HEK293 (cell line): ENCODE measurements at regions not wholly inside any gene's neighbourhood (a gene's known extent, or its start where the extent isn't known, plus 50 kb on each side); places are given as distances from the start of the nearest gene placed in this dataset.
A peak's percentile ranks its signal among the peaks of the same experiment; 100 is the strongest.

ENCODE experiments used
- CTCF ChIA-PET: fragments of 350-600 bp; formaldehyde crosslinking; extraction: SDS; loops from one replicate; lab custom pipeline; 2021; ENCODE audit warnings: antibody characterized with exemption; lab: Yijun Ruan, JAX
- POLR2A ChIA-PET: fragments of 300-600 bp; formaldehyde crosslinking; extraction: SDS; loops from one replicate; lab custom pipeline; 2020; ENCODE audit warnings: antibody characterized with exemption, inconsistent platforms; lab: Yijun Ruan, JAX
- H3K27ac ChIP-seq: fragments of 200-500 bp; sonication (Bioruptor generic); 2 replicates; pipeline ENCODE4 v1.5.1; 2014; ENCODE audit warnings: low read depth, low read length, control low read depth, inconsistent platforms; ENCODE audit errors: extremely low read depth
- H3K36me3 ChIP-seq, 2 experiments: fragments of 200-500 bp in 1 of 2; sonication (Bioruptor generic) in 1 of 2; 1 replicate in 1 of 2; 2 replicates in 1 of 2; pipeline ENCODE4 v1.5.1; 2014 to 2017; ENCODE audit warnings: inconsistent platforms in 2 of 2, low read length in 2 of 2; ENCODE audit not compliant: control insufficient read depth in 2 of 2, insufficient read depth in 1 of 2
- H3K4me1 ChIP-seq: fragments of 200-500 bp; sonication (Bioruptor generic); 2 replicates; pipeline ENCODE4 v1.5.1; 2014; ENCODE audit warnings: mild to moderate bottlenecking, low read length, inconsistent platforms; ENCODE audit not compliant: control insufficient read depth, insufficient read depth
- H3K4me3 ChIP-seq: 2 replicates; pipeline ENCODE4 v1.5.1; 2011; ENCODE audit warnings: low read depth, mild to moderate bottlenecking, control low read depth, low read length, moderate library complexity
- H3K9me3 ChIP-seq: fragments of 200-500 bp; sonication (Bioruptor generic); 2 replicates; pipeline ENCODE4 v1.5.1; 2014; ENCODE audit warnings: low read depth, low read length, inconsistent platforms; ENCODE audit not compliant: control insufficient read depth, insufficient read depth
- MYNN ChIP-seq: fragments of 450-650 bp; formaldehyde crosslinking; IDR thresholded peaks from 2 replicates; pipeline ENCODE4 v1.5.1; 2016; ENCODE audit warnings: missing biosample characterization, missing genetic modification characterization, borderline replicate concordance
- WT1 ChIP-seq: fragments of 450-650 bp; formaldehyde crosslinking; IDR thresholded peaks from 2 replicates; pipeline ENCODE4 v1.5.1; 2016; ENCODE audit warnings: missing biosample characterization, missing genetic modification characterization
- ZBTB20 ChIP-seq: fragments of 450-650 bp; formaldehyde crosslinking; IDR thresholded peaks from 2 replicates; pipeline ENCODE4 v1.5.1; 2016; ENCODE audit warnings: missing biosample characterization, missing genetic modification characterization
- ZFHX2 ChIP-seq: fragments of 450-650 bp; formaldehyde crosslinking; conservative IDR thresholded peaks from 2 replicates; pipeline ENCODE4 v1.5.1; 2016; ENCODE audit warnings: missing biosample characterization, missing genetic modification characterization
- ZNF132 ChIP-seq: fragments of 450-650 bp; formaldehyde crosslinking; IDR thresholded peaks from 2 replicates; pipeline ENCODE4 v1.5.1; 2017; ENCODE audit warnings: missing biosample characterization, missing genetic modification characterization, borderline replicate concordance
- ZNF211 ChIP-seq: fragments of 450-650 bp; formaldehyde crosslinking; IDR thresholded peaks from 2 replicates; pipeline ENCODE4 v1.5.1; 2016; ENCODE audit warnings: low read depth, missing biosample characterization, missing genetic modification characterization
- ZNF239 ChIP-seq: fragments of 450-650 bp; formaldehyde crosslinking; IDR thresholded peaks from 2 replicates; pipeline ENCODE4 v1.5.1; 2016; ENCODE audit warnings: missing biosample characterization, missing genetic modification characterization
- ZNF24 ChIP-seq: fragments of 450-650 bp; formaldehyde crosslinking; IDR thresholded peaks from 2 replicates; pipeline ENCODE4 v1.5.1; 2016; ENCODE audit warnings: missing biosample characterization, missing genetic modification characterization
- ZNF274 ChIP-seq, 2 experiments: fragments of 200-500 bp in 1 of 2; fragments of 450-650 bp in 1 of 2; sonication (Bioruptor generic) in 1 of 2; formaldehyde crosslinking in 1 of 2; IDR thresholded peaks; 2 replicates each; pipeline versions ENCODE4 v1.5.1 to v1.6.1; 2014 to 2016; ENCODE audit warnings: borderline replicate concordance in 1 of 2, inconsistent platforms in 1 of 2, low read length in 1 of 2, missing biosample characterization in 1 of 2, missing genetic modification characterization in 1 of 2
- ZNF366 ChIP-seq: fragments of 450-650 bp; formaldehyde crosslinking; conservative IDR thresholded peaks from 2 replicates; pipeline ENCODE4 v1.5.1; 2016; ENCODE audit warnings: missing biosample characterization, missing genetic modification characterization
- ZNF529 ChIP-seq: fragments of 450-650 bp; formaldehyde crosslinking; IDR thresholded peaks from 2 replicates; pipeline ENCODE4 v1.5.1; 2017; ENCODE audit warnings: missing genetic modification characterization, missing biosample characterization; ENCODE audit not compliant: insufficient replicate concordance
- ZNF544 ChIP-seq: fragments of 450-650 bp; formaldehyde crosslinking; IDR thresholded peaks from 2 replicates; pipeline ENCODE4 v1.5.0; 2017; ENCODE audit warnings: missing biosample characterization, missing genetic modification characterization
- ZNF548 ChIP-seq: fragments of 450-650 bp; formaldehyde crosslinking; IDR thresholded peaks from 2 replicates; pipeline ENCODE4 v1.5.1; 2016; ENCODE audit warnings: missing biosample characterization, missing genetic modification characterization
- ZNF549 ChIP-seq: fragments of 450-650 bp; IDR thresholded peaks from 2 replicates; pipeline ENCODE4 v1.5.1; 2018; ENCODE audit warnings: missing biosample characterization, missing genetic modification characterization, mild to moderate bottlenecking, inconsistent platforms, moderate library complexity
- ZNF558 ChIP-seq: fragments of 450-650 bp; formaldehyde crosslinking; IDR thresholded peaks from 2 replicates; pipeline ENCODE4 v1.5.1; 2016; ENCODE audit warnings: missing biosample characterization, missing genetic modification characterization
- ZNF837 ChIP-seq: fragments of 450-650 bp; formaldehyde crosslinking; IDR thresholded peaks from 2 replicates; pipeline ENCODE4 v1.5.1; 2016; ENCODE audit warnings: missing biosample characterization, missing genetic modification characterization
- ZSCAN16 ChIP-seq: fragments of 450-650 bp; formaldehyde crosslinking; IDR thresholded peaks from 2 replicates; pipeline ENCODE4 v1.5.1; 2016; ENCODE audit warnings: missing biosample characterization, missing genetic modification characterization
- TF ChIP-seq, protein P1 (sequence below): fragments of 450-650 bp; formaldehyde crosslinking; IDR thresholded peaks from 2 replicates; pipeline ENCODE4 v1.5.1; 2016; ENCODE audit warnings: missing biosample characterization, missing genetic modification characterization
- TF ChIP-seq, protein P2 (sequence below): fragments of 450-650 bp; formaldehyde crosslinking; IDR thresholded peaks from 2 replicates; pipeline ENCODE4 v1.5.1; 2016; ENCODE audit warnings: missing biosample characterization, missing genetic modification characterization
- TF ChIP-seq, protein P3 (sequence below): fragments of 450-650 bp; formaldehyde crosslinking; IDR thresholded peaks from 2 replicates; pipeline ENCODE4 v1.5.1; 2016; ENCODE audit warnings: missing biosample characterization, missing genetic modification characterization
- TF ChIP-seq, protein P4 (sequence below): fragments of 450-650 bp; formaldehyde crosslinking; IDR thresholded peaks from 2 replicates; pipeline ENCODE4 v1.5.1; 2016; ENCODE audit warnings: missing biosample characterization, missing genetic modification characterization

- TF ChIP-seq, protein P1, sequence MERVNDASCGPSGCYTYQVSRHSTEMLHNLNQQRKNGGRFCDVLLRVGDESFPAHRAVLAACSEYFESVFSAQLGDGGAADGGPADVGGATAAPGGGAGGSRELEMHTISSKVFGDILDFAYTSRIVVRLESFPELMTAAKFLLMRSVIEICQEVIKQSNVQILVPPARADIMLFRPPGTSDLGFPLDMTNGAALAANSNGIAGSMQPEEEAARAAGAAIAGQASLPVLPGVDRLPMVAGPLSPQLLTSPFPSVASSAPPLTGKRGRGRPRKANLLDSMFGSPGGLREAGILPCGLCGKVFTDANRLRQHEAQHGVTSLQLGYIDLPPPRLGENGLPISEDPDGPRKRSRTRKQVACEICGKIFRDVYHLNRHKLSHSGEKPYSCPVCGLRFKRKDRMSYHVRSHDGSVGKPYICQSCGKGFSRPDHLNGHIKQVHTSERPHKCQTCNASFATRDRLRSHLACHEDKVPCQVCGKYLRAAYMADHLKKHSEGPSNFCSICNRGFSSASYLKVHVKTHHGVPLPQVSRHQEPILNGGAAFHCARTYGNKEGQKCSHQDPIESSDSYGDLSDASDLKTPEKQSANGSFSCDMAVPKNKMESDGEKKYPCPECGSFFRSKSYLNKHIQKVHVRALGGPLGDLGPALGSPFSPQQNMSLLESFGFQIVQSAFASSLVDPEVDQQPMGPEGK (tag by site-specific recombination), result peak; percentile 39; the same call in 1 of the 2 replicates
- no peak for TF ChIP-seq ZNF837 (tag by site-specific recombination)
- TF ChIP-seq ZNF558 (tag by site-specific recombination), result no peak
- peak; percentile 93 for TF ChIP-seq ZBTB20 (tag by site-specific recombination)
- TF ChIP-seq ZNF549, result no peak
- no peak for TF ChIP-seq ZNF544 (tag by site-specific recombination)
- peak; percentile 62 for TF ChIP-seq ZNF366 (tag by site-specific recombination)
- TF ChIP-seq MYNN (tag by site-specific recombination), result no peak
- TF ChIP-seq, protein P2, sequence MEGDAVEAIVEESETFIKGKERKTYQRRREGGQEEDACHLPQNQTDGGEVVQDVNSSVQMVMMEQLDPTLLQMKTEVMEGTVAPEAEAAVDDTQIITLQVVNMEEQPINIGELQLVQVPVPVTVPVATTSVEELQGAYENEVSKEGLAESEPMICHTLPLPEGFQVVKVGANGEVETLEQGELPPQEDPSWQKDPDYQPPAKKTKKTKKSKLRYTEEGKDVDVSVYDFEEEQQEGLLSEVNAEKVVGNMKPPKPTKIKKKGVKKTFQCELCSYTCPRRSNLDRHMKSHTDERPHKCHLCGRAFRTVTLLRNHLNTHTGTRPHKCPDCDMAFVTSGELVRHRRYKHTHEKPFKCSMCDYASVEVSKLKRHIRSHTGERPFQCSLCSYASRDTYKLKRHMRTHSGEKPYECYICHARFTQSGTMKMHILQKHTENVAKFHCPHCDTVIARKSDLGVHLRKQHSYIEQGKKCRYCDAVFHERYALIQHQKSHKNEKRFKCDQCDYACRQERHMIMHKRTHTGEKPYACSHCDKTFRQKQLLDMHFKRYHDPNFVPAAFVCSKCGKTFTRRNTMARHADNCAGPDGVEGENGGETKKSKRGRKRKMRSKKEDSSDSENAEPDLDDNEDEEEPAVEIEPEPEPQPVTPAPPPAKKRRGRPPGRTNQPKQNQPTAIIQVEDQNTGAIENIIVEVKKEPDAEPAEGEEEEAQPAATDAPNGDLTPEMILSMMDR (tag by site-specific recombination), result peak; percentile 79
- peak; percentile 40 for TF ChIP-seq WT1 (tag by site-specific recombination)
These were observed 75.8 kb upstream of the ZBED5 start (continued) for GRCh38 chr11:10933455-10934292.

- Histone ChIP-seq H3K36me3 (no peaks in the 10 kb centered on the region), H3K4me1 (no peaks in the 10 kb centered on the region), H3K9me3 (no peaks in the 10 kb centered on the region), H3K4me3 (no peak overlapping the region), H3K27ac (no peak overlapping the region)
- no peak for TF ChIP-seq ZNF211 (tag by site-specific recombination)
- no peak for TF ChIP-seq ZNF239 (tag by site-specific recombination)
- peak; percentile 72 for TF ChIP-seq ZBTB20 (tag by site-specific recombination)
- TF ChIP-seq, protein P3, sequence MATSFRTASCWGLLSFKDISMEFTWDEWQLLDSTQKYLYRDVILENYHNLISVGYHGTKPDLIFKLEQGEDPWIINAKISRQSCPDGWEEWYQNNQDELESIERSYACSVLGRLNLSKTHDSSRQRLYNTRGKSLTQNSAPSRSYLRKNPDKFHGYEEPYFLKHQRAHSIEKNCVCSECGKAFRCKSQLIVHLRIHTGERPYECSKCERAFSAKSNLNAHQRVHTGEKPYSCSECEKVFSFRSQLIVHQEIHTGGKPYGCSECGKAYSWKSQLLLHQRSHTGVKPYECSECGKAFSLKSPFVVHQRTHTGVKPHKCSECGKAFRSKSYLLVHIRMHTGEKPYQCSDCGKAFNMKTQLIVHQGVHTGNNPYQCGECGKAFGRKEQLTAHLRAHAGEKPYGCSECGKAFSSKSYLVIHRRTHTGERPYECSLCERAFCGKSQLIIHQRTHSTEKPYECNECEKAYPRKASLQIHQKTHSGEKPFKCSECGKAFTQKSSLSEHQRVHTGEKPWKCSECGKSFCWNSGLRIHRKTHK (tag by site-specific recombination), result no peak
- ChIA-PET CTCF (interaction anchor here (0.6 to 5.7 kb wide), 10 partner anchors 29 to 1034 kb away, joined by 3 to 150 read pairs (median 4); partner anchors contain the start of gene ZBED5), POLR2A (interaction anchor here (2.5 to 2.8 kb wide), 2 partner anchors 75 to 124 kb away, joined by 17 to 71 read pairs; partner anchors contain the start of genes EIF4G2 and ZBED5)
These were observed 75.1 kb upstream of the ZBED5 start for GRCh38 chr11:10932976-10933375.

DNA sequence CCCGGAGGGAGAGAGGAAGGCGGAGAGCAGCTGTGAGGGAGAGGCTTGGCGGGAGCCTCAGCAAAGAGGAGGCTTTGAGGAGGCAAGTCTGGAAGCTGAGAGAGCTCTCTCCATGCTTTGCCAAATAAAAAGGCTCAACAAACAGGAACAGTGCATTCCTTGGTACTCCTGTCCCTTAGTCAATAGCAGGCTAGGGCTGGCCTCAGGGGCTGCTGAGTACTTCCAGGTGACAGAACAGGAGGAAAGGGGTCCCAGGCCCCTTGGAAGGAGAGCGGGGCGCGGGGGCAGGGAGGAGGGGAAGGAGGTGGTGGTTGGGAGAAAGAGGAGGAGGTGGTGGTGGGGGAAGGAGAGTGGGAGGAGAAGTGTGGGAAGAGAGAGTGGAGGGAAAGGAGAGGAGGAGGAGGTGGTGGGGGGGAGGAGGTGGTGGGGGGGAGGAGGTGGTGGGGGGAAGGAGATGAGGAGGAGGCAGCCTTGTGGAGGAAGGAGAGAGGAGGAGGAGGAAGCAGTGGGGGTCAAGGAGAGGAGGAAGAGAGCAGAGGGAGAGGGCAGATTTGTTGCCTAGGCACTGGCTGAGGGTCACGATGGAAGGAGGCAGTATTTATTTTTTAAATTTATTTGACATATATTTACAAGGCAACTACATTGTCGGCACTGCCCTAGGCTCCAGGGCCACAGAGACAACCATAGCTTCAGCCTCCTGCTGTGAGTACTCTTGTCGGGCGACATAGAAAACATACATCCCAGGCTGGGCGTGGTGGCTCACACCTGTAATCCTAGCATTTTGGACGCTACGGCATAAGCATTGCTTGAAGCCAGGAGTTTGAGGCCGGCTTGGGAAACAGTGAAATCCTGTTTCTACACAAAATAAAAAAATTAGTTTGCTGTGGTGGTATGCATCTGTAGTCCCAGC is 74.2 kb upstream of the ZBED5 start:
- H3K27ac ChIP-seq, result peak overlapping the region; percentile 74
- peak overlapping the region; percentile 55 for H3K4me3 ChIP-seq
- ChIA-PET CTCF (interaction anchor here (0.6 to 5.7 kb wide), 7 partner anchors 9 to 1035 kb away, joined by 3 to 150 read pairs (median 4); no protein-coding TSS in a partner anchor), POLR2A (interaction anchor here (0.8 to 3.4 kb wide), 12 partner anchors 12 to 139 kb away, joined by 3 to 57 read pairs (median 4); partner anchors contain the start of genes EIF4G2 and ZBED5)
- no peaks in the 10 kb centered on the region for H3K36me3 ChIP-seq
- H3K4me1 ChIP-seq, result no peaks in the 10 kb centered on the region
- no peaks in the 10 kb centered on the region for H3K9me3 ChIP-seq
- TF ChIP-seq WT1 (tag by site-specific recombination) (no peak), ZNF548 (tag by site-specific recombination) (no peak), ZNF132 (tag by site-specific recombination) (no peak), ZNF529 (tag by site-specific recombination) (no peak), ZNF274 (IDR thresholded peaks at IDR 0.05; ENCODE audit: low read length) (no peak), ZNF274 (tag by site-specific recombination; IDR thresholded peaks at IDR 0.05; ENCODE audit: borderline replicate concordance) (no peak), ZNF24 (tag by site-specific recombination) (no peak), ZFHX2 (tag by site-specific recombination) (peak; percentile 82), ZSCAN16 (0 out of 2 replicates have a peak, but pooled peaks have one; percentile 4)
- TF ChIP-seq, protein P4, sequence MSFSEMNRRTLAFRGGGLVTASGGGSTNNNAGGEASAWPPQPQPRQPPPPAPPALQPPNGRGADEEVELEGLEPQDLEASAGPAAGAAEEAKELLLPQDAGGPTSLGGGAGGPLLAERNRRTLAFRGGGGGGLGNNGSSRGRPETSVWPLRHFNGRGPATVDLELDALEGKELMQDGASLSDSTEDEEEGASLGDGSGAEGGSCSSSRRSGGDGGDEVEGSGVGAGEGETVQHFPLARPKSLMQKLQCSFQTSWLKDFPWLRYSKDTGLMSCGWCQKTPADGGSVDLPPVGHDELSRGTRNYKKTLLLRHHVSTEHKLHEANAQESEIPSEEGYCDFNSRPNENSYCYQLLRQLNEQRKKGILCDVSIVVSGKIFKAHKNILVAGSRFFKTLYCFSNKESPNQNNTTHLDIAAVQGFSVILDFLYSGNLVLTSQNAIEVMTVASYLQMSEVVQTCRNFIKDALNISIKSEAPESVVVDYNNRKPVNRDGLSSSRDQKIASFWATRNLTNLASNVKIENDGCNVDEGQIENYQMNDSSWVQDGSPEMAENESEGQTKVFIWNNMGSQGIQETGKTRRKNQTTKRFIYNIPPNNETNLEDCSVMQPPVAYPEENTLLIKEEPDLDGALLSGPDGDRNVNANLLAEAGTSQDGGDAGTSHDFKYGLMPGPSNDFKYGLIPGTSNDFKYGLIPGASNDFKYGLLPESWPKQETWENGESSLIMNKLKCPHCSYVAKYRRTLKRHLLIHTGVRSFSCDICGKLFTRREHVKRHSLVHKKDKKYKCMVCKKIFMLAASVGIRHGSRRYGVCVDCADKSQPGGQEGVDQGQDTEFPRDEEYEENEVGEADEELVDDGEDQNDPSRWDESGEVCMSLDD (tag by site-specific recombination), result 0 out of 2 replicates have a peak, but pooled peaks have one; percentile 5
